ENCODE measurements at regions not wholly inside any gene's neighbourhood (a gene's known extent, or its start where the extent isn't known, plus 50 kb on each side); places are given as distances from the start of the nearest gene placed in this dataset.
"Not testable (repeated sequence)": the region's sequence is repeated elsewhere in the genome, so short reads cannot be mapped to it uniquely, and the experiment has no call there.

- DNase-seq (ENCODE audit: low spot score): peak; percentile 4
These were observed 367.3 kb upstream of the CASK start for GRCh38 chrX:42290608-42291007.

- no peak for DNase-seq (ENCODE audit: low spot score)
These were observed 366.4 kb upstream of the CASK start for GRCh38 chrX:42289492-42290385.

GRCh38 chrX:42285681-42286080 is 362.3 kb upstream of the CASK start:
- DNase-seq (ENCODE audit: low spot score): not testable (repeated sequence)

- no peak for DNase-seq (ENCODE audit: low spot score)
These were observed 353.8 kb upstream of the CASK start for GRCh38 chrX:42276982-42277690.

- DNase-seq (ENCODE audit: low spot score): no peak
These were observed 350.8 kb upstream of the CASK start for GRCh38 chrX:42274151-42274550.

- DNase-seq (ENCODE audit: low spot score): no peak
These were observed 350.0 kb upstream of the CASK start for GRCh38 chrX:42273387-42273786.

GRCh38 chrX:42269186-42269585 is 345.8 kb upstream of the CASK start:
- DNase-seq (ENCODE audit: low spot score): no peak

GRCh38 chrX:42260854-42261253 is 337.5 kb upstream of the CASK start:
- DNase-seq (ENCODE audit: low spot score): no peak

GRCh38 chrX:42248226-42248625 is 324.9 kb upstream of the CASK start:
- no peak for DNase-seq (ENCODE audit: low spot score)

- DNase-seq (ENCODE audit: low spot score): no peak
These were observed 323.9 kb upstream of the CASK start for GRCh38 chrX:42247241-42247640.

GRCh38 chrX:42246814-42247213 is 323.5 kb upstream of the CASK start:
- DNase-seq (ENCODE audit: low spot score): no peak

GRCh38 chrX:42242004-42242403 is 318.6 kb upstream of the CASK start:
- no peak for DNase-seq (ENCODE audit: low spot score)

- no peak for DNase-seq (ENCODE audit: low spot score)
These were observed 318.1 kb upstream of the CASK start for GRCh38 chrX:42241421-42241820.

GRCh38 chrX:42237956-42238355 is 314.6 kb upstream of the CASK start:
- DNase-seq (ENCODE audit: low spot score): no peak

GRCh38 chrX:42229533-42229932 is 306.2 kb upstream of the CASK start:
- DNase-seq (ENCODE audit: low spot score): no peak

- no peak for DNase-seq (ENCODE audit: low spot score)
These were observed 297.3 kb upstream of the CASK start for GRCh38 chrX:42220666-42221065.

- no peak for DNase-seq (ENCODE audit: low spot score)
These were observed 296.7 kb upstream of the CASK start for GRCh38 chrX:42220083-42220482.

- no peak for DNase-seq (ENCODE audit: low spot score)
These were observed 295.9 kb upstream of the CASK start for GRCh38 chrX:42219231-42219630.

GRCh38 chrX:42195506-42195905 is 272.2 kb upstream of the CASK start:
- DNase-seq (ENCODE audit: low spot score): no peak

- DNase-seq (ENCODE audit: low spot score): no peak
These were observed 266.2 kb upstream of the CASK start for GRCh38 chrX:42189576-42189975.

- DNase-seq (ENCODE audit: low spot score): no peak
These were observed 265.4 kb upstream of the CASK start for GRCh38 chrX:42188730-42189129.

GRCh38 chrX:42176789-42177188 is 253.4 kb upstream of the CASK start:
- no peak for DNase-seq (ENCODE audit: low spot score)

- DNase-seq (ENCODE audit: low spot score): no peak
These were observed 252.5 kb upstream of the CASK start for GRCh38 chrX:42175843-42176242.
